ENCODE measurements at regions not wholly inside any gene's neighbourhood (a gene's known extent, or its start where the extent isn't known, plus 50 kb on each side); places are given as distances from the start of the nearest gene placed in this dataset.

DNA sequence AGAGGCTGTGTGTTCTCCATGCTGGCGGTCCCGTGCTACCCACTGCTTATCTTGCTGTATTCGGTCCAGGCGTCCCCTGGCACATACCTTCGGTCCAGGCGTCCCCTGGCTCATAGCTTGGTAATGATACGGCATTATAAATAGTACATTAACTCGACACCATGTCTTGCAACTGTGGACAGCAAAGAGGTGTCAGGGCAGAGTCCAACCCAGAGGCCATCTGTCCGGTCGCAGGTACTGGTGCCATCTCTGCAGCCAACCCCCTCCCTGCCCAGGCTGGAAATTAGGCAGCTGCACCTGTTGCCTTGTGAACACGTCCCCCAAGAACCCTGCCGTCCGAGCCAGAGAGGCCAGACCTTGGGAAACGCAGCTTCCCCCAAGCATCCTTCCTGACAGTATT lies 634.3 kb downstream of the BRD1 start:
- TF ChIP-seq, protein P1, sequence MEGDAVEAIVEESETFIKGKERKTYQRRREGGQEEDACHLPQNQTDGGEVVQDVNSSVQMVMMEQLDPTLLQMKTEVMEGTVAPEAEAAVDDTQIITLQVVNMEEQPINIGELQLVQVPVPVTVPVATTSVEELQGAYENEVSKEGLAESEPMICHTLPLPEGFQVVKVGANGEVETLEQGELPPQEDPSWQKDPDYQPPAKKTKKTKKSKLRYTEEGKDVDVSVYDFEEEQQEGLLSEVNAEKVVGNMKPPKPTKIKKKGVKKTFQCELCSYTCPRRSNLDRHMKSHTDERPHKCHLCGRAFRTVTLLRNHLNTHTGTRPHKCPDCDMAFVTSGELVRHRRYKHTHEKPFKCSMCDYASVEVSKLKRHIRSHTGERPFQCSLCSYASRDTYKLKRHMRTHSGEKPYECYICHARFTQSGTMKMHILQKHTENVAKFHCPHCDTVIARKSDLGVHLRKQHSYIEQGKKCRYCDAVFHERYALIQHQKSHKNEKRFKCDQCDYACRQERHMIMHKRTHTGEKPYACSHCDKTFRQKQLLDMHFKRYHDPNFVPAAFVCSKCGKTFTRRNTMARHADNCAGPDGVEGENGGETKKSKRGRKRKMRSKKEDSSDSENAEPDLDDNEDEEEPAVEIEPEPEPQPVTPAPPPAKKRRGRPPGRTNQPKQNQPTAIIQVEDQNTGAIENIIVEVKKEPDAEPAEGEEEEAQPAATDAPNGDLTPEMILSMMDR (conservative IDR thresholded peaks at IDR 0.05; ENCODE audit: low read length) = no peak
- TF ChIP-seq EZH2phosphoT487 (IDR thresholded peaks at IDR 0.05; ENCODE audit: borderline replicate concordance) = no peak
